ENCODE measurements at regions not wholly inside any gene's neighbourhood (a gene's known extent, or its start where the extent isn't known, plus 50 kb on each side); places are given as distances from the start of the nearest gene placed in this dataset.

DNA sequence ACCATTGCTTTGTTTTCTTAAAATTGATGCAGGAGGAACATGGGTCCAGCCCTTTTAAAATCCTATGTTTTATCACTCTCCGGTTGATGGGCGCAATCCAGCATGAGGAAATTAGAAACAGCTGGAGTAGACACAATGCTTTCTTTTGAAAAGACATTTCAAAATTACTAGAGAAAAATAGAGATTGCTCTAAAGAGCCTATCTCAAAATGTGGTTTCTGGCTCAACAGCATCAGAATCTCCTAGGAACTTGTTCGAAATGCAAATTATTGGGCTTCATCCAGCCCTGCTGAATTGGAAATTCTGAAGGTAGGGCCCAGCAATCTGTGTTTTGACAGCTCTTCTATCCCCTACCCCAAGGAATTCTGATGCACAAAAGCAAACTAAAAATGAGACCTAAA lies 190.8 kb upstream of the BMP2 start:
- TF ChIP-seq, protein P1, sequence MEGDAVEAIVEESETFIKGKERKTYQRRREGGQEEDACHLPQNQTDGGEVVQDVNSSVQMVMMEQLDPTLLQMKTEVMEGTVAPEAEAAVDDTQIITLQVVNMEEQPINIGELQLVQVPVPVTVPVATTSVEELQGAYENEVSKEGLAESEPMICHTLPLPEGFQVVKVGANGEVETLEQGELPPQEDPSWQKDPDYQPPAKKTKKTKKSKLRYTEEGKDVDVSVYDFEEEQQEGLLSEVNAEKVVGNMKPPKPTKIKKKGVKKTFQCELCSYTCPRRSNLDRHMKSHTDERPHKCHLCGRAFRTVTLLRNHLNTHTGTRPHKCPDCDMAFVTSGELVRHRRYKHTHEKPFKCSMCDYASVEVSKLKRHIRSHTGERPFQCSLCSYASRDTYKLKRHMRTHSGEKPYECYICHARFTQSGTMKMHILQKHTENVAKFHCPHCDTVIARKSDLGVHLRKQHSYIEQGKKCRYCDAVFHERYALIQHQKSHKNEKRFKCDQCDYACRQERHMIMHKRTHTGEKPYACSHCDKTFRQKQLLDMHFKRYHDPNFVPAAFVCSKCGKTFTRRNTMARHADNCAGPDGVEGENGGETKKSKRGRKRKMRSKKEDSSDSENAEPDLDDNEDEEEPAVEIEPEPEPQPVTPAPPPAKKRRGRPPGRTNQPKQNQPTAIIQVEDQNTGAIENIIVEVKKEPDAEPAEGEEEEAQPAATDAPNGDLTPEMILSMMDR (IDR thresholded peaks at IDR 0.05): no peak
- TF ChIP-seq POLR2A (IDR thresholded peaks at IDR 0.05): no peak
